H1 (cell line): ENCODE measurements at regions not wholly inside any gene's neighbourhood (a gene's known extent, or its start where the extent isn't known, plus 50 kb on each side); places are given as distances from the start of the nearest gene placed in this dataset.

Experiments used
- MAFK ChIP-seq: IDR thresholded peaks from 2 replicates; pipeline ENCODE4 v1.6.1; 2012; ENCODE audit warnings: low read depth, mild to moderate bottlenecking, improper control_type of control experiment, low read length
- SP1 ChIP-seq: IDR thresholded peaks from 2 replicates; pipeline ENCODE4 v1.6.1; 2011; ENCODE audit warnings: low read depth, low read length
- TF ChIP-seq, protein P1 (sequence below): fragments of 300-600 bp; sonication (generic); IDR thresholded peaks from 2 replicates; pipeline ENCODE4 v1.7.1; 2012; ENCODE audit warnings: low read length, moderate library complexity, mild to moderate bottlenecking, inconsistent platforms; ENCODE audit not compliant: insufficient replicate concordance

DNA sequence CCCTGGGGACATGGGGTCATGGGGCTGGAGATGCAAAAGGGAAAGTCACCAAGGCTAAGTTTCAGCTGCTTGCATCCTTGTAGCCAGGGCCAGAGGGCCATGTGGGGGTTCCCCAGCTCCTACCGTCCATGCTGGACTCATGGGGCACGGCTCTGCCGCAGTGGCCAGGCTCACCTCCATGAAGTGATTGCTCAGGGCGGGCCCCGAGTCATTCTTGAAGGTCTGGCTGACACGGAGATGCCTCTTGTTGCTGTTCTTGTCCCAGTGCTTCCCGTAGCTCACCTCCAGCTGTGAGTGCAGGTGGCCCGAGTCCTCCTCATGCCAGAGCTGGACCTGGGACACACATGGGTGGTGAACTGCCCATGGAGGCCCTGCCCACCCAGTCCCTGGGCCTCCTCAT is 114.5 kb downstream of the RMI2 start (continued):
- TF ChIP-seq, protein P1, sequence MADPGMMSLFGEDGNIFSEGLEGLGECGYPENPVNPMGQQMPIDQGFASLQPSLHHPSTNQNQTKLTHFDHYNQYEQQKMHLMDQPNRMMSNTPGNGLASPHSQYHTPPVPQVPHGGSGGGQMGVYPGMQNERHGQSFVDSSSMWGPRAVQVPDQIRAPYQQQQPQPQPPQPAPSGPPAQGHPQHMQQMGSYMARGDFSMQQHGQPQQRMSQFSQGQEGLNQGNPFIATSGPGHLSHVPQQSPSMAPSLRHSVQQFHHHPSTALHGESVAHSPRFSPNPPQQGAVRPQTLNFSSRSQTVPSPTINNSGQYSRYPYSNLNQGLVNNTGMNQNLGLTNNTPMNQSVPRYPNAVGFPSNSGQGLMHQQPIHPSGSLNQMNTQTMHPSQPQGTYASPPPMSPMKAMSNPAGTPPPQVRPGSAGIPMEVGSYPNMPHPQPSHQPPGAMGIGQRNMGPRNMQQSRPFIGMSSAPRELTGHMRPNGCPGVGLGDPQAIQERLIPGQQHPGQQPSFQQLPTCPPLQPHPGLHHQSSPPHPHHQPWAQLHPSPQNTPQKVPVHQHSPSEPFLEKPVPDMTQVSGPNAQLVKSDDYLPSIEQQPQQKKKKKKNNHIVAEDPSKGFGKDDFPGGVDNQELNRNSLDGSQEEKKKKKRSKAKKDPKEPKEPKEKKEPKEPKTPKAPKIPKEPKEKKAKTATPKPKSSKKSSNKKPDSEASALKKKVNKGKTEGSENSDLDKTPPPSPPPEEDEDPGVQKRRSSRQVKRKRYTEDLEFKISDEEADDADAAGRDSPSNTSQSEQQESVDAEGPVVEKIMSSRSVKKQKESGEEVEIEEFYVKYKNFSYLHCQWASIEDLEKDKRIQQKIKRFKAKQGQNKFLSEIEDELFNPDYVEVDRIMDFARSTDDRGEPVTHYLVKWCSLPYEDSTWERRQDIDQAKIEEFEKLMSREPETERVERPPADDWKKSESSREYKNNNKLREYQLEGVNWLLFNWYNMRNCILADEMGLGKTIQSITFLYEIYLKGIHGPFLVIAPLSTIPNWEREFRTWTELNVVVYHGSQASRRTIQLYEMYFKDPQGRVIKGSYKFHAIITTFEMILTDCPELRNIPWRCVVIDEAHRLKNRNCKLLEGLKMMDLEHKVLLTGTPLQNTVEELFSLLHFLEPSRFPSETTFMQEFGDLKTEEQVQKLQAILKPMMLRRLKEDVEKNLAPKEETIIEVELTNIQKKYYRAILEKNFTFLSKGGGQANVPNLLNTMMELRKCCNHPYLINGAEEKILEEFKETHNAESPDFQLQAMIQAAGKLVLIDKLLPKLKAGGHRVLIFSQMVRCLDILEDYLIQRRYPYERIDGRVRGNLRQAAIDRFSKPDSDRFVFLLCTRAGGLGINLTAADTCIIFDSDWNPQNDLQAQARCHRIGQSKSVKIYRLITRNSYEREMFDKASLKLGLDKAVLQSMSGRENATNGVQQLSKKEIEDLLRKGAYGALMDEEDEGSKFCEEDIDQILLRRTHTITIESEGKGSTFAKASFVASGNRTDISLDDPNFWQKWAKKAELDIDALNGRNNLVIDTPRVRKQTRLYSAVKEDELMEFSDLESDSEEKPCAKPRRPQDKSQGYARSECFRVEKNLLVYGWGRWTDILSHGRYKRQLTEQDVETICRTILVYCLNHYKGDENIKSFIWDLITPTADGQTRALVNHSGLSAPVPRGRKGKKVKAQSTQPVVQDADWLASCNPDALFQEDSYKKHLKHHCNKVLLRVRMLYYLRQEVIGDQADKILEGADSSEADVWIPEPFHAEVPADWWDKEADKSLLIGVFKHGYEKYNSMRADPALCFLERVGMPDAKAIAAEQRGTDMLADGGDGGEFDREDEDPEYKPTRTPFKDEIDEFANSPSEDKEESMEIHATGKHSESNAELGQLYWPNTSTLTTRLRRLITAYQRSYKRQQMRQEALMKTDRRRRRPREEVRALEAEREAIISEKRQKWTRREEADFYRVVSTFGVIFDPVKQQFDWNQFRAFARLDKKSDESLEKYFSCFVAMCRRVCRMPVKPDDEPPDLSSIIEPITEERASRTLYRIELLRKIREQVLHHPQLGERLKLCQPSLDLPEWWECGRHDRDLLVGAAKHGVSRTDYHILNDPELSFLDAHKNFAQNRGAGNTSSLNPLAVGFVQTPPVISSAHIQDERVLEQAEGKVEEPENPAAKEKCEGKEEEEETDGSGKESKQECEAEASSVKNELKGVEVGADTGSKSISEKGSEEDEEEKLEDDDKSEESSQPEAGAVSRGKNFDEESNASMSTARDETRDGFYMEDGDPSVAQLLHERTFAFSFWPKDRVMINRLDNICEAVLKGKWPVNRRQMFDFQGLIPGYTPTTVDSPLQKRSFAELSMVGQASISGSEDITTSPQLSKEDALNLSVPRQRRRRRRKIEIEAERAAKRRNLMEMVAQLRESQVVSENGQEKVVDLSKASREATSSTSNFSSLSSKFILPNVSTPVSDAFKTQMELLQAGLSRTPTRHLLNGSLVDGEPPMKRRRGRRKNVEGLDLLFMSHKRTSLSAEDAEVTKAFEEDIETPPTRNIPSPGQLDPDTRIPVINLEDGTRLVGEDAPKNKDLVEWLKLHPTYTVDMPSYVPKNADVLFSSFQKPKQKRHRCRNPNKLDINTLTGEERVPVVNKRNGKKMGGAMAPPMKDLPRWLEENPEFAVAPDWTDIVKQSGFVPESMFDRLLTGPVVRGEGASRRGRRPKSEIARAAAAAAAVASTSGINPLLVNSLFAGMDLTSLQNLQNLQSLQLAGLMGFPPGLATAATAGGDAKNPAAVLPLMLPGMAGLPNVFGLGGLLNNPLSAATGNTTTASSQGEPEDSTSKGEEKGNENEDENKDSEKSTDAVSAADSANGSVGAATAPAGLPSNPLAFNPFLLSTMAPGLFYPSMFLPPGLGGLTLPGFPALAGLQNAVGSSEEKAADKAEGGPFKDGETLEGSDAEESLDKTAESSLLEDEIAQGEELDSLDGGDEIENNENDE: no peak
- TF ChIP-seq MAFK (no peak), SP1 (no peak)
